DND-41 (cell line): ENCODE measurements at regions not wholly inside any gene's neighbourhood (a gene's known extent, or its start where the extent isn't known, plus 50 kb on each side); places are given as distances from the start of the nearest gene placed in this dataset.

Experiments
- EZH2 ChIP-seq: IDR thresholded peaks from 3 replicates; pipeline ENCODE4 v1.6.1; 2012; ENCODE audit warnings: borderline replicate concordance, low read depth, mild to moderate bottlenecking, moderate library complexity, low read length, inconsistent platforms; ENCODE audit not compliant: severe bottlenecking
- TF ChIP-seq, protein P1 (sequence below): IDR thresholded peaks from 2 replicates; pipeline ENCODE4 v1.5.1; 2012; ENCODE audit warnings: borderline replicate concordance, low read length, moderate library complexity, mild to moderate bottlenecking; ENCODE audit not compliant: poor library complexity, severe bottlenecking; ENCODE audit errors: extremely low read depth

DNA sequence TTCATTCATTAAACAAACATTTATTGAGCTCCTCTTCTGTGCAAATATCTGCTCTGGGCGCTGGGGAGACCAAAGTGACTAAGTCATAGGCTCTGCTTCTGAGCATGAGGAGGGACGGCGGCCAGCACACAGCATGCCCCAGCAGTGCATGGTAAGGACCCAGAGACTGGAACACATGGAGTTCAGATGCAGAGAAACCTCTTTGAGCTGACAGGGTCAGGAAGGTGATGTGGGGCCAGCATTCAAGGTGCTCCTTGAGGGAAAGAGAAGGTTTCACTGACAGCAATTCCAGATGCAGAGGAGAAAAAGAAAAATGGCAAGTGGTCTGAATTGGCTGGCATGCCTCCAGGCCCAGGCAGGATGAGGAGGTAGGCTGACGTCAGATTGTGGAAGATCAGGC, 234.5 kb downstream of the UACA start:
- TF ChIP-seq, protein P1, sequence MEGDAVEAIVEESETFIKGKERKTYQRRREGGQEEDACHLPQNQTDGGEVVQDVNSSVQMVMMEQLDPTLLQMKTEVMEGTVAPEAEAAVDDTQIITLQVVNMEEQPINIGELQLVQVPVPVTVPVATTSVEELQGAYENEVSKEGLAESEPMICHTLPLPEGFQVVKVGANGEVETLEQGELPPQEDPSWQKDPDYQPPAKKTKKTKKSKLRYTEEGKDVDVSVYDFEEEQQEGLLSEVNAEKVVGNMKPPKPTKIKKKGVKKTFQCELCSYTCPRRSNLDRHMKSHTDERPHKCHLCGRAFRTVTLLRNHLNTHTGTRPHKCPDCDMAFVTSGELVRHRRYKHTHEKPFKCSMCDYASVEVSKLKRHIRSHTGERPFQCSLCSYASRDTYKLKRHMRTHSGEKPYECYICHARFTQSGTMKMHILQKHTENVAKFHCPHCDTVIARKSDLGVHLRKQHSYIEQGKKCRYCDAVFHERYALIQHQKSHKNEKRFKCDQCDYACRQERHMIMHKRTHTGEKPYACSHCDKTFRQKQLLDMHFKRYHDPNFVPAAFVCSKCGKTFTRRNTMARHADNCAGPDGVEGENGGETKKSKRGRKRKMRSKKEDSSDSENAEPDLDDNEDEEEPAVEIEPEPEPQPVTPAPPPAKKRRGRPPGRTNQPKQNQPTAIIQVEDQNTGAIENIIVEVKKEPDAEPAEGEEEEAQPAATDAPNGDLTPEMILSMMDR = no peak
- TF ChIP-seq EZH2 = no peak
